GM23248 (cell line): ENCODE measurements at regions not wholly inside any gene's neighbourhood (a gene's known extent, or its start where the extent isn't known, plus 50 kb on each side); places are given as distances from the start of the nearest gene placed in this dataset.

ENCODE experiments used
- EZH2 ChIP-seq: fragments of 200-600 bp; sonication (generic); IDR thresholded peaks from 2 replicates; pipeline ENCODE4 v1.6.1; 2018; ENCODE audit warnings: antibody characterized with exemption, mild to moderate bottlenecking; ENCODE audit not compliant: insufficient read depth, poor library complexity, severe bottlenecking
- EZH2phosphoT487 ChIP-seq: fragments of 200-600 bp; sonication (generic); IDR thresholded peaks from 2 replicates; pipeline ENCODE4 v1.6.1; 2018; ENCODE audit warnings: antibody characterized with exemption, moderate library complexity, mild to moderate bottlenecking, low read depth; ENCODE audit not compliant: insufficient read depth

DNA sequence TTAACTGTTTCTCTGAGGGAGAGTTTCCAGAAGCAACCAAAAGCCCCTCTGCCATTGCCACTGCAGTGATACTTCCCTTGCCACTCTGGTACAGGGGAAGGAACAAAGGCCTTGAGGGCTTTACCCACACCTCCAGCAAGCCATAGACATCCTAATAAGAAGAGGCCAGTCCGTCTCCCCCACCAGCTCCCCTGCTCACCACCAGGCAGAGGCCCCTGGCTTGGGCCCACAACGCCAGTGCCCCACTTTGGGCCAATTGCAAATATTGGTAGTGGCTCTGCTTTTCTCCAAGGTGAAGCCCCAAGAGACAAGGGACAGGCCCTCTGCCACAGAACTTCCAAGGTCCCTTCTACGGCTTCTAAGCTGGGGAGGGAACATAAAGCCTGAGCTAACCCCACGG, 833.0 kb downstream of the DACH1 start:
- no peak for TF ChIP-seq EZH2
- no peak for TF ChIP-seq EZH2phosphoT487
